ENCODE measurements at regions not wholly inside any gene's neighbourhood (a gene's known extent, or its start where the extent isn't known, plus 50 kb on each side); places are given as distances from the start of the nearest gene placed in this dataset.
"Not testable (repeated sequence)": the region's sequence is repeated elsewhere in the genome, so short reads cannot be mapped to it uniquely, and the experiment has no call there.

GRCh38 chr12:96085475-96085874 is 50.1 kb upstream of the LTA4H start:
- no peak for ATAC-seq
- peaks cover 11% of the 10 kb centered on the region for H3K9me3 Mint-ChIP-seq

GRCh38 chr12:96086190-96086589 is 50.8 kb upstream of the LTA4H start:
- not testable (repeated sequence) for H3K4me1 Mint-ChIP-seq (ENCODE audit: low read depth); DNase-seq; H3K36me3 Mint-ChIP-seq (ENCODE audit: insufficient read depth); H3K4me3 Mint-ChIP-seq; ATAC-seq; H3K27me3 Mint-ChIP-seq (ENCODE audit: low read depth)
- peaks cover 11% of the 10 kb centered on the region for H3K9me3 Mint-ChIP-seq

More at GRCh38 chr12:96085475-96085874, 50.1 kb upstream of the LTA4H start:
- Mint-ChIP-seq H3K36me3 (ENCODE audit: insufficient read depth) (peaks cover 6% of the 10 kb centered on the region), H3K4me1 (ENCODE audit: low read depth) (no peaks in the 10 kb centered on the region), H3K27me3 (ENCODE audit: low read depth) (no peaks in the 10 kb centered on the region), H3K4me3 (no peak overlapping the region)
- no peak for DNase-seq

- no peak for DNase-seq
- no peak for ATAC-seq
- no peak overlapping the region for H3K4me3 Mint-ChIP-seq
- peaks cover 3% of the 10 kb centered on the region for H3K36me3 Mint-ChIP-seq (ENCODE audit: insufficient read depth)
- H3K27me3 Mint-ChIP-seq (ENCODE audit: low read depth), result no peaks in the 10 kb centered on the region
- H3K4me1 Mint-ChIP-seq (ENCODE audit: low read depth), result peaks cover 18% of the 10 kb centered on the region
- peaks cover 9% of the 10 kb centered on the region for H3K9me3 Mint-ChIP-seq
Measured at GRCh38 chr12:96091833-96092232, 56.4 kb upstream of the LTA4H start.

GRCh38 chr12:96093543-96094196 is 58.3 kb upstream of the LTA4H start:
- Mint-ChIP-seq H3K9me3 (peaks cover 9% of the 10 kb centered on the region), H3K27me3 (ENCODE audit: low read depth) (no peaks in the 10 kb centered on the region), H3K36me3 (ENCODE audit: insufficient read depth) (peaks cover 3% of the 10 kb centered on the region), H3K4me1 (ENCODE audit: low read depth) (peaks cover 20% of the 10 kb centered on the region), H3K4me3 (no peak overlapping the region)
- no peak for ATAC-seq
- DNase-seq, result no peak

- H3K36me3 Mint-ChIP-seq (ENCODE audit: insufficient read depth), result peaks cover 3% of the 10 kb centered on the region
- no peaks in the 10 kb centered on the region for H3K27me3 Mint-ChIP-seq (ENCODE audit: low read depth)
- no peak overlapping the region for H3K4me3 Mint-ChIP-seq
- peaks cover 9% of the 10 kb centered on the region for H3K9me3 Mint-ChIP-seq
- peaks cover 25% of the 10 kb centered on the region for H3K4me1 Mint-ChIP-seq (ENCODE audit: low read depth)
- DNase-seq (no peak), ATAC-seq (peak in 1 of 2 donors; percentile 30)
Measured at GRCh38 chr12:96094201-96094600, 58.8 kb upstream of the LTA4H start.

- Mint-ChIP-seq H3K36me3 (ENCODE audit: insufficient read depth) (no peaks in the 10 kb centered on the region), H3K4me3 (no peak overlapping the region), H3K27me3 (ENCODE audit: low read depth) (no peaks in the 10 kb centered on the region), H3K9me3 (no peaks in the 10 kb centered on the region), H3K4me1 (ENCODE audit: low read depth) (peaks cover 33% of the 10 kb centered on the region)
- no peak for DNase-seq
- no peak for ATAC-seq
Measured at GRCh38 chr12:96098631-96099030, 63.2 kb upstream of the LTA4H start.

- Mint-ChIP-seq H3K27me3 (ENCODE audit: low read depth) (no peaks in the 10 kb centered on the region), H3K9me3 (no peaks in the 10 kb centered on the region), H3K4me3 (no peak overlapping the region), H3K36me3 (ENCODE audit: insufficient read depth) (no peaks in the 10 kb centered on the region), H3K4me1 (ENCODE audit: low read depth) (peaks cover 26% of the 10 kb centered on the region)
- ATAC-seq (no peak), DNase-seq (no peak)
Measured at GRCh38 chr12:96099421-96099820, 64.0 kb upstream of the LTA4H start.

- no peak overlapping the region for H3K4me3 Mint-ChIP-seq
- no peak for DNase-seq
- H3K9me3 Mint-ChIP-seq, result no peaks in the 10 kb centered on the region
- H3K36me3 Mint-ChIP-seq (ENCODE audit: insufficient read depth), result no peaks in the 10 kb centered on the region
- H3K4me1 Mint-ChIP-seq (ENCODE audit: low read depth), result peaks cover 21% of the 10 kb centered on the region
- H3K27me3 Mint-ChIP-seq (ENCODE audit: low read depth), result no peaks in the 10 kb centered on the region
- ATAC-seq, result no peak
Measured at GRCh38 chr12:96099986-96100385, 64.6 kb upstream of the LTA4H start.

GRCh38 chr12:96101806-96102205 is 66.4 kb upstream of the LTA4H start:
- H3K4me1 Mint-ChIP-seq (ENCODE audit: low read depth), result peaks cover 21% of the 10 kb centered on the region
- no peak for DNase-seq
- ATAC-seq, result no peak
- no peaks in the 10 kb centered on the region for H3K9me3 Mint-ChIP-seq
- no peak overlapping the region for H3K4me3 Mint-ChIP-seq
- H3K36me3 Mint-ChIP-seq (ENCODE audit: insufficient read depth), result no peaks in the 10 kb centered on the region
- no peaks in the 10 kb centered on the region for H3K27me3 Mint-ChIP-seq (ENCODE audit: low read depth)

GRCh38 chr12:96103067-96103644 is 67.8 kb upstream of the LTA4H start:
- Mint-ChIP-seq H3K9me3 (no peaks in the 10 kb centered on the region), H3K36me3 (ENCODE audit: insufficient read depth) (no peaks in the 10 kb centered on the region), H3K27me3 (ENCODE audit: low read depth) (no peaks in the 10 kb centered on the region), H3K4me3 (no peak overlapping the region), H3K4me1 (ENCODE audit: low read depth) (peaks cover 30% of the 10 kb centered on the region)
- DNase-seq (no peak), ATAC-seq (no peak)

GRCh38 chr12:96104566-96104965 is 69.2 kb upstream of the LTA4H start:
- H3K36me3 Mint-ChIP-seq (ENCODE audit: insufficient read depth), result no peaks in the 10 kb centered on the region
- DNase-seq (no peak), ATAC-seq (no peak)
- no peak overlapping the region for H3K4me3 Mint-ChIP-seq
- H3K4me1 Mint-ChIP-seq (ENCODE audit: low read depth), result peaks cover 31% of the 10 kb centered on the region
- no peaks in the 10 kb centered on the region for H3K9me3 Mint-ChIP-seq
- H3K27me3 Mint-ChIP-seq (ENCODE audit: low read depth), result no peaks in the 10 kb centered on the region

GRCh38 chr12:96106137-96106536 is 70.8 kb upstream of the LTA4H start:
- ATAC-seq (no peak), DNase-seq (no peak)
- peaks cover 22% of the 10 kb centered on the region for H3K4me1 Mint-ChIP-seq (ENCODE audit: low read depth)
- H3K9me3 Mint-ChIP-seq, result no peaks in the 10 kb centered on the region
- no peak overlapping the region for H3K4me3 Mint-ChIP-seq
- H3K36me3 Mint-ChIP-seq (ENCODE audit: insufficient read depth), result no peaks in the 10 kb centered on the region
- H3K27me3 Mint-ChIP-seq (ENCODE audit: low read depth), result no peaks in the 10 kb centered on the region

- no peak for ATAC-seq
- H3K36me3 Mint-ChIP-seq (ENCODE audit: insufficient read depth), result no peaks in the 10 kb centered on the region
- H3K27me3 Mint-ChIP-seq (ENCODE audit: low read depth), result no peaks in the 10 kb centered on the region
Measured at GRCh38 chr12:96107236-96107635, 71.8 kb upstream of the LTA4H start.

GRCh38 chr12:96108321-96108720 is 72.9 kb upstream of the LTA4H start:
- H3K4me3 Mint-ChIP-seq, result peak overlapping the region; percentile 59
- H3K36me3 Mint-ChIP-seq (ENCODE audit: insufficient read depth), result no peaks in the 10 kb centered on the region
- H3K9me3 Mint-ChIP-seq, result no peaks in the 10 kb centered on the region
- peaks cover 22% of the 10 kb centered on the region for H3K4me1 Mint-ChIP-seq (ENCODE audit: low read depth)
- DNase-seq (peak; percentile 19), ATAC-seq (peak; percentile 66)
- H3K27me3 Mint-ChIP-seq (ENCODE audit: low read depth), result no peaks in the 10 kb centered on the region

More at GRCh38 chr12:96107236-96107635, 71.8 kb upstream of the LTA4H start:
- Mint-ChIP-seq H3K4me3 (no peak overlapping the region), H3K9me3 (no peaks in the 10 kb centered on the region), H3K4me1 (ENCODE audit: low read depth) (peaks cover 22% of the 10 kb centered on the region)
- no peak for DNase-seq

- H3K4me3 Mint-ChIP-seq; ATAC-seq; DNase-seq; H3K9me3 Mint-ChIP-seq; H3K27me3 Mint-ChIP-seq (ENCODE audit: low read depth); H3K36me3 Mint-ChIP-seq (ENCODE audit: insufficient read depth): not testable (repeated sequence)
- peaks cover 20% of the 10 kb centered on the region for H3K4me1 Mint-ChIP-seq (ENCODE audit: low read depth)
Measured at GRCh38 chr12:96108941-96109340, 73.6 kb upstream of the LTA4H start.

Measured in activated T-cell treated with anti-CD3 and anti-CD28 coated beads, Interleukin-2, amount 50 U/mL, for 4 hours (primary cell).